H9 (cell line): ENCODE measurements at regions not wholly inside any gene's neighbourhood (a gene's known extent, or its start where the extent isn't known, plus 50 kb on each side); places are given as distances from the start of the nearest gene placed in this dataset.

ENCODE experiments used
- DNase-seq: peaks from one replicate; pipeline ENCODE4 v3.0.0-alpha.2; 2017
- H2AFZ ChIP-seq: one replicate; pipeline ENCODE4 v1.6.1; 2013; ENCODE audit warnings: mild to moderate bottlenecking, low read length, control low read depth, moderate library complexity
- H2AK5ac ChIP-seq: 2 replicates; pipeline ENCODE4 v1.6.1; 2013; ENCODE audit warnings: low read length, control low read depth, mixed read lengths; ENCODE audit not compliant: insufficient read length
- H2BK120ac ChIP-seq: one replicate; pipeline ENCODE4 v1.6.1; 2013; ENCODE audit warnings: low read depth, mild to moderate bottlenecking, low read length, control low read depth, inconsistent platforms; ENCODE audit not compliant: poor library complexity, severe bottlenecking
- H2BK12ac ChIP-seq: 2 replicates; pipeline ENCODE4 v1.6.1; 2013; ENCODE audit warnings: low read length, control low read depth, mixed read lengths, low read depth; ENCODE audit not compliant: insufficient read length
- H2BK15ac ChIP-seq: 2 replicates; pipeline ENCODE4 v1.6.1; 2013; ENCODE audit warnings: low read depth, low read length, control low read depth
- H2BK20ac ChIP-seq: one replicate; pipeline ENCODE4 v1.6.1; 2013; ENCODE audit warnings: low read depth, mild to moderate bottlenecking, low read length, control low read depth, inconsistent platforms; ENCODE audit not compliant: poor library complexity, severe bottlenecking
- H2BK5ac ChIP-seq: 2 replicates; pipeline ENCODE4 v1.6.1; 2013; ENCODE audit warnings: low read length, control low read depth, mixed read lengths; ENCODE audit not compliant: insufficient read length
- H3K14ac ChIP-seq: 2 replicates; pipeline ENCODE4 v1.6.1; 2013; ENCODE audit warnings: low read length, control low read depth; ENCODE audit not compliant: insufficient read depth
- H3K18ac ChIP-seq: 2 replicates; pipeline ENCODE4 v1.6.1; 2013; ENCODE audit warnings: low read depth, mild to moderate bottlenecking, mixed read lengths, low read length, control low read depth; ENCODE audit not compliant: insufficient read length
- H3K23ac ChIP-seq: 2 replicates; pipeline ENCODE4 v1.6.1; 2013; ENCODE audit warnings: low read length, control low read depth, mixed read lengths, low read depth; ENCODE audit not compliant: insufficient read length
- H3K23me2 ChIP-seq: 2 replicates; pipeline ENCODE4 v1.6.1; 2013; ENCODE audit warnings: low read depth, mild to moderate bottlenecking, mixed read lengths, low read length, control low read depth; ENCODE audit not compliant: insufficient read length, poor library complexity, severe bottlenecking
- H3K27ac ChIP-seq: 2 replicates; pipeline ENCODE4 v1.5.1; 2013; ENCODE audit warnings: low read length, control low read depth, mixed read lengths, low read depth; ENCODE audit not compliant: insufficient read length
- H3K27me3 ChIP-seq: 2 replicates; pipeline ENCODE4 v1.6.1; 2013; ENCODE audit warnings: low read length, control low read depth, inconsistent platforms; ENCODE audit not compliant: insufficient read depth
- H3K4ac ChIP-seq: 2 replicates; pipeline ENCODE4 v1.6.1; 2013; ENCODE audit warnings: low read depth, mild to moderate bottlenecking, control low read depth, inconsistent platforms, low read length, moderate library complexity
- H3K4me1 ChIP-seq: 2 replicates; pipeline ENCODE4 v1.6.1; 2013; ENCODE audit warnings: low read length, control low read depth, inconsistent platforms; ENCODE audit not compliant: insufficient read depth
- H3K4me2 ChIP-seq: 2 replicates; pipeline ENCODE4 v1.6.1; 2013; ENCODE audit warnings: low read length, control low read depth, mixed read lengths; ENCODE audit not compliant: insufficient read length, insufficient read depth
- H3K56ac ChIP-seq: 2 replicates; pipeline ENCODE4 v1.6.1; 2013; ENCODE audit warnings: low read depth, mild to moderate bottlenecking, mixed read lengths, low read length, control low read depth; ENCODE audit not compliant: insufficient read length
- H3K79me1 ChIP-seq: 2 replicates; pipeline ENCODE4 v1.6.1; 2013; ENCODE audit warnings: low read depth, mild to moderate bottlenecking, moderate library complexity, low read length, control low read depth, inconsistent platforms; ENCODE audit not compliant: insufficient read depth, poor library complexity, severe bottlenecking
- H3K79me2 ChIP-seq: 2 replicates; pipeline ENCODE4 v1.6.1; 2013; ENCODE audit warnings: low read length, control low read depth, inconsistent platforms; ENCODE audit not compliant: insufficient read depth
- H3K9ac ChIP-seq: 2 replicates; pipeline ENCODE4 v1.6.1; 2013; ENCODE audit warnings: low read length, control low read depth, mixed read lengths; ENCODE audit not compliant: insufficient read length; ENCODE audit errors: extremely low read depth
- H3K9me3 ChIP-seq: one replicate; pipeline ENCODE4 v1.6.1; 2013; ENCODE audit warnings: low read depth, low read length, inconsistent platforms; ENCODE audit not compliant: control insufficient read depth
- H3T11ph ChIP-seq: one replicate; pipeline ENCODE4 v1.6.1; 2013; ENCODE audit warnings: mild to moderate bottlenecking, low read length, control low read depth, inconsistent platforms
- H4K20me1 ChIP-seq: one replicate; pipeline ENCODE4 v1.6.1; 2013; ENCODE audit not compliant: control insufficient read depth, insufficient read length, insufficient read depth
- H4K5ac ChIP-seq: 2 replicates; pipeline ENCODE4 v1.6.1; 2013; ENCODE audit warnings: low read depth, mild to moderate bottlenecking, mixed read lengths, low read length, control low read depth; ENCODE audit not compliant: insufficient read length
- H4K8ac ChIP-seq: replicated peaks from 2 replicates; pipeline ENCODE4 v1.6.1; 2013; ENCODE audit warnings: low read length, control low read depth, mixed read lengths, low read depth; ENCODE audit not compliant: insufficient read length
- H4K91ac ChIP-seq: 2 replicates; pipeline ENCODE4 v1.6.1; 2013; ENCODE audit warnings: low read depth, mild to moderate bottlenecking, moderate library complexity, mixed read lengths, low read length, control low read depth; ENCODE audit not compliant: insufficient read length
- H3K27ac Mint-ChIP-seq, 3 experiments: 2 replicates in 2 of 3; 3 replicates in 1 of 3; pipeline ENCODE4 v1.8.0; 2020 to 2021; ENCODE audit warnings: mixed read lengths in 3 of 3, mild to moderate bottlenecking in 1 of 3, moderate library complexity in 1 of 3
- H3K27me3 Mint-ChIP-seq: 2 replicates; pipeline ENCODE4 v1.8.0; 2021; ENCODE audit warnings: low read depth, mild to moderate bottlenecking, moderate library complexity, mixed read lengths
- H3K36me3 Mint-ChIP-seq, 3 experiments: 2 replicates in 2 of 3; 3 replicates in 1 of 3; pipeline ENCODE4 v1.8.0; 2020 to 2021; ENCODE audit warnings: low read depth in 3 of 3, mixed read lengths in 3 of 3; ENCODE audit not compliant: insufficient read depth in 1 of 3
- H3K4me1 Mint-ChIP-seq, 2 experiments: 2 replicates each; pipeline ENCODE4 v1.8.0; 2020; ENCODE audit warnings: mixed read lengths in 2 of 2
- H3K4me3 Mint-ChIP-seq, 2 experiments: 2 replicates in 1 of 2; 3 replicates in 1 of 2; pipeline ENCODE4 v1.8.0; 2020 to 2021; ENCODE audit warnings: mild to moderate bottlenecking in 2 of 2, mixed read lengths in 2 of 2, moderate library complexity in 1 of 2
- H3K9me3 Mint-ChIP-seq, 2 experiments: 2 replicates in 1 of 2; 3 replicates in 1 of 2; pipeline ENCODE4 v1.8.0; 2020; ENCODE audit warnings: mild to moderate bottlenecking in 2 of 2, mixed read lengths in 2 of 2, moderate library complexity in 1 of 2
- TF ChIP-seq, protein P1 (sequence below): fragments of 200-600 bp; sonication (generic); conservative IDR thresholded peaks from 3 replicates; pipeline ENCODE4 v1.8.0; 2021; ENCODE audit warnings: antibody characterized with exemption, mild to moderate bottlenecking

DNA sequence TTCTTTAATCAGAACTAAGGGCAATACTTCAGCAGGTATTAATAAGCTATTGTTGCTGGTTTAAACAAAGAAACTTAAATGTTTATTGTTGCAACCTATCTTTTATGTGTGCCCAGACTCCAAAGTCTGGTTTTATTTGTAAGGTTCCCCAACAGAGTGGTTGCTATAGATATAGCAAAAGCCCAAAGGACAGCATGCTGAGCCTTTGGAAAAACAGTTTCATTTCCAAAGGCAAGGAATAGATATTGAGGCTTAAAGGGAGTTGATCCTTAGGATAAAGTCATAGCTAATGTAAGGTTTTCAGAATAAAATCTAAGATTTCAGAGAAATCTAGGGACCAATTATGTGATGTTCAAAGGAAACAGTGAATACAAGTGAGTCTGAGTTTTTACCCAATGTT, 413.2 kb upstream of the SLC14A2 start:
- no peak overlapping the region for H3K14ac ChIP-seq
- no peaks in the 10 kb centered on the region for H3K4me1 ChIP-seq
- no peak overlapping the region for H3K18ac ChIP-seq
- no peak overlapping the region for H3T11ph ChIP-seq
- no peak for DNase-seq
- H3K56ac ChIP-seq: no peak overlapping the region
- no peaks in the 10 kb centered on the region for H3K36me3 Mint-ChIP-seq
- no peak overlapping the region for H3K27ac ChIP-seq
- H3K4me3 Mint-ChIP-seq: no peak overlapping the region
- H2AFZ ChIP-seq: no peak overlapping the region
- no peaks in the 10 kb centered on the region for H3K27me3 Mint-ChIP-seq
- H2AK5ac ChIP-seq: no peak overlapping the region
- no peaks in the 10 kb centered on the region for H4K20me1 ChIP-seq
- TF ChIP-seq, protein P1, sequence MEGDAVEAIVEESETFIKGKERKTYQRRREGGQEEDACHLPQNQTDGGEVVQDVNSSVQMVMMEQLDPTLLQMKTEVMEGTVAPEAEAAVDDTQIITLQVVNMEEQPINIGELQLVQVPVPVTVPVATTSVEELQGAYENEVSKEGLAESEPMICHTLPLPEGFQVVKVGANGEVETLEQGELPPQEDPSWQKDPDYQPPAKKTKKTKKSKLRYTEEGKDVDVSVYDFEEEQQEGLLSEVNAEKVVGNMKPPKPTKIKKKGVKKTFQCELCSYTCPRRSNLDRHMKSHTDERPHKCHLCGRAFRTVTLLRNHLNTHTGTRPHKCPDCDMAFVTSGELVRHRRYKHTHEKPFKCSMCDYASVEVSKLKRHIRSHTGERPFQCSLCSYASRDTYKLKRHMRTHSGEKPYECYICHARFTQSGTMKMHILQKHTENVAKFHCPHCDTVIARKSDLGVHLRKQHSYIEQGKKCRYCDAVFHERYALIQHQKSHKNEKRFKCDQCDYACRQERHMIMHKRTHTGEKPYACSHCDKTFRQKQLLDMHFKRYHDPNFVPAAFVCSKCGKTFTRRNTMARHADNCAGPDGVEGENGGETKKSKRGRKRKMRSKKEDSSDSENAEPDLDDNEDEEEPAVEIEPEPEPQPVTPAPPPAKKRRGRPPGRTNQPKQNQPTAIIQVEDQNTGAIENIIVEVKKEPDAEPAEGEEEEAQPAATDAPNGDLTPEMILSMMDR: no peak
- no peaks in the 10 kb centered on the region for H3K27me3 ChIP-seq
- no peaks in the 10 kb centered on the region for H3K4me1 Mint-ChIP-seq
- no peaks in the 10 kb centered on the region for H3K79me1 ChIP-seq
- no peak overlapping the region for H3K9ac ChIP-seq
- H3K9me3 ChIP-seq: no peaks in the 10 kb centered on the region
- no peak overlapping the region for H2BK5ac ChIP-seq
- H4K91ac ChIP-seq: no peak overlapping the region
- no peak overlapping the region for H3K4me2 ChIP-seq
- no peak overlapping the region for H2BK20ac ChIP-seq
- H3K23me2 ChIP-seq: no peaks in the 10 kb centered on the region
- no peak overlapping the region for H2BK12ac ChIP-seq
- no peak overlapping the region for H4K5ac ChIP-seq
- no peak overlapping the region for H3K4ac ChIP-seq
- no peaks in the 10 kb centered on the region for H3K79me2 ChIP-seq
- H3K23ac ChIP-seq: no peak overlapping the region
- H3K27ac Mint-ChIP-seq: no peak overlapping the region
- H4K8ac ChIP-seq: no peak overlapping the region
- 0 out of 5 replicates have a peak, but pooled peaks cover 0 to 2% of the 10 kb centered on the region in 2 experiments for H3K9me3 Mint-ChIP-seq
- H2BK120ac ChIP-seq: no peak overlapping the region
- no peak overlapping the region for H2BK15ac ChIP-seq
